ENCODE measurements at regions not wholly inside any gene's neighbourhood (a gene's known extent, or its start where the extent isn't known, plus 50 kb on each side); places are given as distances from the start of the nearest gene placed in this dataset.

- no peak for TF ChIP-seq CTCF (IDR thresholded peaks at IDR 0.05; ENCODE audit: insufficient read depth, low read depth, low read length)
- DNase-seq (ENCODE audit: low read depth): no peak
- H3K4me3 ChIP-seq (ENCODE audit: low read depth, low read length): no peak overlapping the region
These were observed 105.6 kb upstream of the FHL2 start for GRCh38 chr2:105504459-105504858.

- no peak for DNase-seq (ENCODE audit: low read depth)
- H3K4me3 ChIP-seq (ENCODE audit: low read depth, low read length): no peak overlapping the region
- no peak for TF ChIP-seq CTCF (IDR thresholded peaks at IDR 0.05; ENCODE audit: insufficient read depth, low read depth, low read length)
These were observed 103.9 kb upstream of the FHL2 start for GRCh38 chr2:105502625-105503334.

GRCh38 chr2:105498281-105498846, 99.5 kb upstream of the FHL2 start:
- TF ChIP-seq CTCF (IDR thresholded peaks at IDR 0.05; ENCODE audit: insufficient read depth, low read depth, low read length): no peak
- H3K4me3 ChIP-seq (ENCODE audit: low read depth, low read length): no peak overlapping the region
- DNase-seq (ENCODE audit: low read depth): no peak

GRCh38 chr2:105497094-105497493, 98.2 kb upstream of the FHL2 start:
- DNase-seq (ENCODE audit: low read depth): no peak
- H3K4me3 ChIP-seq (ENCODE audit: low read depth, low read length): no peak overlapping the region
- no peak for TF ChIP-seq CTCF (IDR thresholded peaks at IDR 0.05; ENCODE audit: insufficient read depth, low read depth, low read length)

- no peak overlapping the region for H3K4me3 ChIP-seq (ENCODE audit: low read depth, low read length)
- TF ChIP-seq CTCF (IDR thresholded peaks at IDR 0.05; ENCODE audit: insufficient read depth, low read depth, low read length): no peak
- no peak for DNase-seq (ENCODE audit: low read depth)
These were observed 97.4 kb upstream of the FHL2 start for GRCh38 chr2:105496271-105496670.

- DNase-seq (ENCODE audit: low read depth): no peak
- TF ChIP-seq CTCF (IDR thresholded peaks at IDR 0.05; ENCODE audit: insufficient read depth, low read depth, low read length): no peak
- H3K4me3 ChIP-seq (ENCODE audit: low read depth, low read length): no peak overlapping the region
These were observed 96.0 kb upstream of the FHL2 start for GRCh38 chr2:105494683-105495425.
